GM12891 (cell line): ENCODE measurements at regions not wholly inside any gene's neighbourhood (a gene's known extent, or its start where the extent isn't known, plus 50 kb on each side); places are given as distances from the start of the nearest gene placed in this dataset.

ENCODE experiments used
- PAX5 ChIP-seq: IDR thresholded peaks from 2 replicates; pipeline ENCODE4 v1.6.1; 2011; ENCODE audit warnings: low read length, moderate library complexity, mild to moderate bottlenecking; ENCODE audit not compliant: insufficient read depth, severe bottlenecking
- POLR2A ChIP-seq: IDR thresholded peaks from 2 replicates; pipeline ENCODE4 v1.6.1; 2011; ENCODE audit warnings: low read depth, low read length, control low read depth
- POLR2AphosphoS5 ChIP-seq: IDR thresholded peaks from 2 replicates; pipeline ENCODE4 v1.6.1; 2011; ENCODE audit warnings: low read depth, low read length, control low read depth
- POU2F2 ChIP-seq: IDR thresholded peaks from 2 replicates; pipeline ENCODE4 v1.6.1; 2011; ENCODE audit warnings: low read depth, mild to moderate bottlenecking, control low read depth, low read length, moderate library complexity
- SPI1 ChIP-seq: IDR thresholded peaks from 2 replicates; pipeline ENCODE4 v1.6.1; 2011; ENCODE audit warnings: low read depth, low read length, control low read depth
- TAF1 ChIP-seq: IDR thresholded peaks from 2 replicates; pipeline ENCODE4 v1.6.1; 2011; ENCODE audit warnings: low read depth, low read length, control low read depth

DNA sequence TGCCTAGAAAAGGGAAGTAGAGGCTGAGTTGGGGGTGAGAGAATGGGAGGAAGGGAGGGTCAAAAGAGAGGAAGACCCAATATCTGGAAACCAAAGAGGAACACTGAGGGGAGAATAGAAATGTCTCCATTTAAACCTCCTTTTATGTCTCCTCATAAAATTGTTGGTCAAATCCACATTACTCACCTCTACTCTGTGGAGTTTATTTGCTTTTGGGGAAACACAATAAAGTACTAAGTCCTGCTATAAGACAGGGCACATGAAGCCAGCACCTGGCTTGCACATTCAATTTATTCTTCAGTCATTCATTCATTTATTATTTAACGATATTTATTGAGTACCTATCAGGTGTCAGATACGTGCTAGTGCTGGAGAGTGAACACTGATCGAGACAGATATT, 60.3 kb upstream of the NFE2L2 start:
- TF ChIP-seq TAF1, result no peak
- TF ChIP-seq POLR2AphosphoS5, result no peak
- TF ChIP-seq POLR2A, result no peak
- TF ChIP-seq SPI1, result no peak
- TF ChIP-seq PAX5, result no peak
- TF ChIP-seq POU2F2, result no peak
